ENCODE measurements at regions not wholly inside any gene's neighbourhood (a gene's known extent, or its start where the extent isn't known, plus 50 kb on each side); places are given as distances from the start of the nearest gene placed in this dataset.
"Not testable (repeated sequence)": the region's sequence is repeated elsewhere in the genome, so short reads cannot be mapped to it uniquely, and the experiment has no call there.

DNA sequence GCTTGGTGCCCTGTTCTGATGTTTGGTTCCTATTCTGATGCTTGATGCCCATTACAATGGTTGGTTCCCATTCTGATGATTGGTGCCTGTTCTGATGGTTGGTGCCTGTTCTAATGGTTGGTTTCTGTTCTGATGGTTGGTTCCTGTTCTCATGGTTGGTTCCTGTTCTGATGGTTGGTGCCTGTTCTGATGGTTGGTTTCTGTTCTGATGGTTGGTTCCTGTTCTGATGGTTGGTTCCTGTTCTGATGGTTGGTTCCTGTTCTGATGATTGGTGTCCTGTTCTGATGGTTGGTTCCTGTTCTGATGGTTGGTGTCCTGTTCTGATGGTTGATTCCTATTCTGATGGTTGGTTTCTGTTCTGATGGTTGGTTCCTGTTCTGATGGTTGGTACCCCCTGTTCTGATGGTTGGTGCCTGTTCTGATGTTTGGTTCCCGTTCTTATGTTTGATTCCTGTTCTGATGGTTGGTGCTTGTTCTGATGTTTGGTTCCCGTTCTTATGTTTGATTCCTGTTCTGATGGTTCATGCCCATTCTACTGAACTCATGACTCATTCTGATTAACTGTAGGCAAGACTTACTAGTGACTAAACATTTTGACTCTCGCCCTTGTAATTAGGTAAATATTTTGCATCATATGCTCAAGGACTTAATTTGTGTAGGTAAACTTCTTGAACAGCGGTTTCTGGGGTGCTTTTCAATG lies 146.2 kb downstream of the DLL1 start:
- Histone ChIP-seq H3K4me2 (ENCODE audit: insufficient read depth, low read length) (no peak overlapping the region), H4K20me1 (ENCODE audit: insufficient read depth, low read length) (0 out of 2 replicates have a peak, but pooled peaks cover 3% of the 10 kb centered on the region), H3K4me1 (ENCODE audit: insufficient read depth, low read length) (peaks cover 10% of the 10 kb centered on the region; the same call in 1 of the 2 replicates), H3K9ac (ENCODE audit: low read depth, low read length) (no peak overlapping the region), H3K9me3 (ENCODE audit: insufficient read depth, low read length, severe bottlenecking) (no peaks in the 10 kb centered on the region), H3K27me3 (ENCODE audit: insufficient read depth, low read length, poor library complexity) (peaks cover 14% of the 10 kb centered on the region), H2AFZ (ENCODE audit: low read depth, low read length) (no peak overlapping the region), H3K27ac (ENCODE audit: low read length) (no peak overlapping the region), H3K79me2 (ENCODE audit: insufficient read depth, low read length) (no peaks in the 10 kb centered on the region), H3K4me3 (ENCODE audit: low read depth in 1 of 2, low read length in 2 of 2) (no peak overlapping the region), H3K36me3 (ENCODE audit: insufficient read depth, low read length) (no peaks in the 10 kb centered on the region)
- ATAC-seq (ENCODE audit: insufficient read depth, low read depth) (no peak), DNase-seq (no peak)
- TF ChIP-seq, protein P1, sequence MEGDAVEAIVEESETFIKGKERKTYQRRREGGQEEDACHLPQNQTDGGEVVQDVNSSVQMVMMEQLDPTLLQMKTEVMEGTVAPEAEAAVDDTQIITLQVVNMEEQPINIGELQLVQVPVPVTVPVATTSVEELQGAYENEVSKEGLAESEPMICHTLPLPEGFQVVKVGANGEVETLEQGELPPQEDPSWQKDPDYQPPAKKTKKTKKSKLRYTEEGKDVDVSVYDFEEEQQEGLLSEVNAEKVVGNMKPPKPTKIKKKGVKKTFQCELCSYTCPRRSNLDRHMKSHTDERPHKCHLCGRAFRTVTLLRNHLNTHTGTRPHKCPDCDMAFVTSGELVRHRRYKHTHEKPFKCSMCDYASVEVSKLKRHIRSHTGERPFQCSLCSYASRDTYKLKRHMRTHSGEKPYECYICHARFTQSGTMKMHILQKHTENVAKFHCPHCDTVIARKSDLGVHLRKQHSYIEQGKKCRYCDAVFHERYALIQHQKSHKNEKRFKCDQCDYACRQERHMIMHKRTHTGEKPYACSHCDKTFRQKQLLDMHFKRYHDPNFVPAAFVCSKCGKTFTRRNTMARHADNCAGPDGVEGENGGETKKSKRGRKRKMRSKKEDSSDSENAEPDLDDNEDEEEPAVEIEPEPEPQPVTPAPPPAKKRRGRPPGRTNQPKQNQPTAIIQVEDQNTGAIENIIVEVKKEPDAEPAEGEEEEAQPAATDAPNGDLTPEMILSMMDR (IDR thresholded peaks at IDR 0.05; ENCODE audit: borderline replicate concordance, extremely low read depth, low read length, poor library complexity, severe bottlenecking): no peak
- TF ChIP-seq EZH2 (IDR thresholded peaks at IDR 0.05; ENCODE audit: borderline replicate concordance, low read depth, low read length, severe bottlenecking): no peak

DNA sequence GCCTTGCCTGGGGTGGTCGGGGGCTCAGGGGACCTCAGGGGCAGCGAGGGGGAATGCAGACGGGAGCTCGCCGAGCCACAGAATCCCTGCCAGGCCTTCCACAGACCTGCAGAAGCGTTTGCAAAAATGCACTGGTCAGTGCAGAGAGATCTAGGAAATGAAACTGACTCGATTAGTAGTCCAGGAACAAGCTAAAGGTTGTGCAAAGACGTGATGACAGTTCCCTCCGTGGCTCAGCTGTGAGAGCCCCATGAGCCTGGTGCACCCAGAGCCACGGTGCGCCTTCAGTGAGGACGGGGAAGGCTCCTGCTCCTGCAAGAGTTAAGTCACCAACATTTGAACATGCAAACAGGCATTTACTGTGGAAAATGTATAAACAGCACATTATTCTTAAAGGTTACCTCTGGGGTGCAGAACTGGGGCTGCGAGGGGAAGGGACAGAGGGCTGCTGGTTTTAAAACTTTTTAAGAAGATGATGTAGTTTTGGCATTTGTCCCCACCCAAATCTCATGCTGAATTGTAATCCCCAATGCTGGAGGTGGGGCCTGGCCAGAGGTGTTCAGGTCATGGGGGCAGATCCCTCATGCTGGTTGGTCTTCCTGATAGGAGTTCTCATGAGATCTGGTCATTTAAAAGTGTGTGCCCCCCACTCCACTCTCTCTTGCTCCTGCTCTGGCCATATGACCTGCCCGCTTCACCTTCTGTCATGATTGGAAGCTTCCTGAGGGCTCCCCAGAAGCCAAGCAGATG lies 147.3 kb downstream of the DLL1 start:
- Histone ChIP-seq H3K27me3 (ENCODE audit: insufficient read depth, low read length, poor library complexity) (peaks cover 13% of the 10 kb centered on the region), H3K79me2 (ENCODE audit: insufficient read depth, low read length) (no peaks in the 10 kb centered on the region), H3K4me2 (ENCODE audit: insufficient read depth, low read length) (no peak overlapping the region), H2AFZ (ENCODE audit: low read depth, low read length) (no peak overlapping the region), H3K9me3 (ENCODE audit: insufficient read depth, low read length, severe bottlenecking) (peaks cover 2% of the 10 kb centered on the region), H4K20me1 (ENCODE audit: insufficient read depth, low read length) (0 out of 2 replicates have a peak, but pooled peaks cover 3% of the 10 kb centered on the region), H3K4me1 (ENCODE audit: insufficient read depth, low read length) (peaks cover 7% of the 10 kb centered on the region; the same call in 1 of the 2 replicates), H3K27ac (ENCODE audit: low read length) (no peak overlapping the region), H3K9ac (ENCODE audit: low read depth, low read length) (no peak overlapping the region), H3K36me3 (ENCODE audit: insufficient read depth, low read length) (no peaks in the 10 kb centered on the region), H3K4me3 (ENCODE audit: low read depth in 1 of 2, low read length in 2 of 2) (no peak overlapping the region)
- ATAC-seq (ENCODE audit: insufficient read depth, low read depth): no peak
- no peak for TF ChIP-seq EZH2 (IDR thresholded peaks at IDR 0.05; ENCODE audit: borderline replicate concordance, low read depth, low read length, severe bottlenecking)
- TF ChIP-seq, protein P1 (IDR thresholded peaks at IDR 0.05; ENCODE audit: borderline replicate concordance, extremely low read depth, low read length, poor library complexity, severe bottlenecking): no peak
- no peak for DNase-seq

DNA sequence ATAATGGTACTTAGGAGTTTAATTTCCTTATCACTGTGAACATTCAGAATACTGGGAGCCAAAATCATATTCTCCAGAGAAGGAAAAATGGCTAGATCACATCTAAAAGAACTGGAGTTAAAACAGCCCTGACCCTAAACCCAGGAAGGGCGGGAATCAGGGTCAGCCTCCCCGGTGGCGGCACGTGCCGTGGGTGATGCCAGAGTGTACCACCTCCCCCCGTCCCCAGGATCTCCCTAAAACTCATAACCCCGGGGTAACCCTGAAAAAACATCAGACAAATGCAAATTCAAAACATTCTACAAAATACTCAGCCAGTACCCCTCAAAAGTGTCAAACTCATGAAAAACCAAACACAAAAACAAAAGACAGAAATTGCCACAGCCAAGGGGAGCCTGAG lies 148.3 kb downstream of the DLL1 start:
- Histone ChIP-seq H2AFZ (ENCODE audit: low read depth, low read length) (no peak overlapping the region), H3K4me2 (ENCODE audit: insufficient read depth, low read length) (no peak overlapping the region), H3K36me3 (ENCODE audit: insufficient read depth, low read length) (no peaks in the 10 kb centered on the region), H4K20me1 (ENCODE audit: insufficient read depth, low read length) (0 out of 2 replicates have a peak, but pooled peaks cover 3% of the 10 kb centered on the region), H3K9ac (ENCODE audit: low read depth, low read length) (no peak overlapping the region), H3K27ac (ENCODE audit: low read length) (no peak overlapping the region), H3K79me2 (ENCODE audit: insufficient read depth, low read length) (no peaks in the 10 kb centered on the region), H3K9me3 (ENCODE audit: insufficient read depth, low read length, severe bottlenecking) (peaks cover 8% of the 10 kb centered on the region), H3K27me3 (ENCODE audit: insufficient read depth, low read length, poor library complexity) (peaks cover 4% of the 10 kb centered on the region), H3K4me1 (ENCODE audit: insufficient read depth, low read length) (no peaks in the 10 kb centered on the region), H3K4me3 (ENCODE audit: low read depth in 1 of 2, low read length in 2 of 2) (no peak overlapping the region)
- no peak for ATAC-seq (ENCODE audit: insufficient read depth, low read depth)
- TF ChIP-seq EZH2 (IDR thresholded peaks at IDR 0.05; ENCODE audit: borderline replicate concordance, low read depth, low read length, severe bottlenecking): no peak
- TF ChIP-seq, protein P1 (IDR thresholded peaks at IDR 0.05; ENCODE audit: borderline replicate concordance, extremely low read depth, low read length, poor library complexity, severe bottlenecking): no peak
- DNase-seq: no peak

DNA sequence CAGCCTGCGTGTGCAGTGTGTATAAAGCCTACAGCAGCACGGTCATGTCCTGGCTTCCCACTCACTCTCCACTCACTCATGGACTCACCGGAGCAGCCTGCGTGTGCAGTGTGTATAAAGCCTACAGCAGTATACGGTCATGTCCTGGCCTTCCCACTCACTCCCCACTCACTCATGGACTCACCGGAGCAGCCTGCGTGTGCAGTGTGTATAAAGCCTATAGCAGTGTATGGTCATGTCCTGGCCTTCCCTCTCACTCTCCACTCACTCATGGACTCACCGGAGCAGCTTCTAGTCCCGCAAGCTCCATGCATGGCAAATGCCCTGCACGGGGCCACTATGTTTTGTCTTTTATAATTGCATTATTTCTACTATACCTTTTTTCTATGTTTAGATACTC lies 149.8 kb downstream of the DLL1 start:
- not testable (repeated sequence) for H3K27me3 ChIP-seq (ENCODE audit: insufficient read depth, low read length, poor library complexity); H3K79me2 ChIP-seq (ENCODE audit: insufficient read depth, low read length); H3K9ac ChIP-seq (ENCODE audit: low read depth, low read length); H4K20me1 ChIP-seq (ENCODE audit: insufficient read depth, low read length); H2AFZ ChIP-seq (ENCODE audit: low read depth, low read length); DNase-seq; H3K4me2 ChIP-seq (ENCODE audit: insufficient read depth, low read length); H3K4me3 ChIP-seq (ENCODE audit: low read depth in 1 of 2, low read length in 2 of 2); H3K36me3 ChIP-seq (ENCODE audit: insufficient read depth, low read length); ATAC-seq (ENCODE audit: insufficient read depth, low read depth); H3K4me1 ChIP-seq (ENCODE audit: insufficient read depth, low read length); H3K27ac ChIP-seq (ENCODE audit: low read length)
- H3K9me3 ChIP-seq (ENCODE audit: insufficient read depth, low read length, severe bottlenecking): peaks cover 16% of the 10 kb centered on the region

Data from DND-41 (cell line).